Liver (tissue), 7 donors: ENCODE measurements at regions not wholly inside any gene's neighbourhood (a gene's known extent, or its start where the extent isn't known, plus 50 kb on each side); places are given as distances from the start of the nearest gene placed in this dataset.

ENCODE experiments used
- DNase-seq: peaks from one replicate; pipeline ENCODE4 v3.0.0-alpha.2; 2017; ENCODE audit warnings: low spot score
- H3K27ac ChIP-seq, 2 donors: one replicate each; pipeline ENCODE4 v1.7.0; 2013; ENCODE audit warnings: inconsistent platforms in 2 of 2, low read length in 2 of 2, control low read depth in 1 of 2, low read depth in 1 of 2, mild to moderate bottlenecking in 1 of 2
- H3K27me3 ChIP-seq, 4 donors: one replicate each; pipeline versions ENCODE4 v1.6.1 to v1.7.0; 2013; ENCODE audit warnings: low read length in 3 of 4, inconsistent platforms in 1 of 4, mild to moderate bottlenecking in 1 of 4, moderate library complexity in 1 of 4; ENCODE audit not compliant: control insufficient read depth in 4 of 4, insufficient read depth in 4 of 4
- H3K36me3 ChIP-seq, 4 donors: one replicate each; pipeline versions ENCODE4 v1.6.1 to v1.7.0; 2013; ENCODE audit warnings: low read length in 3 of 4, mild to moderate bottlenecking in 3 of 4, low read depth in 1 of 4, moderate library complexity in 1 of 4; ENCODE audit not compliant: control insufficient read depth in 4 of 4, insufficient read depth in 3 of 4
- H3K4me1 ChIP-seq, 4 donors: one replicate each; pipeline versions ENCODE4 v1.6.1 to v1.7.0; 2013; ENCODE audit warnings: low read length in 3 of 4, mild to moderate bottlenecking in 3 of 4, moderate library complexity in 1 of 4; ENCODE audit not compliant: control insufficient read depth in 4 of 4, insufficient read depth in 4 of 4
- H3K4me3 ChIP-seq, 3 donors: one replicate each; pipeline versions ENCODE4 v1.6.1 to v1.7.0; 2013; ENCODE audit warnings: low read length in 3 of 3, control low read depth in 1 of 3, low read depth in 1 of 3, mild to moderate bottlenecking in 1 of 3
- H3K9ac ChIP-seq, 2 donors: one replicate each; pipeline ENCODE4 v1.7.0; 2013; ENCODE audit warnings: low read length in 2 of 2, mild to moderate bottlenecking in 2 of 2, moderate library complexity in 2 of 2, control low read depth in 1 of 2, low read depth in 1 of 2
- H3K9me3 ChIP-seq, 4 donors: one replicate each; pipeline versions ENCODE4 v1.6.1 to v1.7.0; 2013; ENCODE audit warnings: low read length in 3 of 4; ENCODE audit not compliant: control insufficient read depth in 4 of 4
- ATF3 ChIP-seq: IDR thresholded peaks from 2 replicates; pipeline ENCODE4 v1.6.1; 2016; ENCODE audit warnings: antibody characterized with exemption
- FOXA1 ChIP-seq: IDR thresholded peaks from 2 replicates; pipeline ENCODE4 v1.6.1; 2016; ENCODE audit warnings: antibody characterized with exemption
- HNF4G ChIP-seq: IDR thresholded peaks from 2 replicates; pipeline ENCODE4 v1.6.1; 2016; ENCODE audit warnings: antibody characterized with exemption
- MAX ChIP-seq: IDR thresholded peaks from 2 replicates; pipeline ENCODE4 v1.6.1; 2016; ENCODE audit warnings: antibody characterized with exemption
- NR2F2 ChIP-seq: IDR thresholded peaks from 2 replicates; pipeline ENCODE4 v1.6.1; 2016; ENCODE audit warnings: antibody characterized with exemption
- RAD21 ChIP-seq, 2 donors: IDR thresholded peaks; 2 replicates each; pipeline ENCODE4 v1.6.1; 2016; ENCODE audit warnings: antibody characterized with exemption in 2 of 2, mild to moderate bottlenecking in 2 of 2
- REST ChIP-seq: IDR thresholded peaks from 2 replicates; pipeline ENCODE4 v1.6.1; 2016; ENCODE audit warnings: antibody characterized with exemption, mild to moderate bottlenecking
- YY1 ChIP-seq: IDR thresholded peaks from 2 replicates; pipeline ENCODE4 v1.6.1; 2016; ENCODE audit warnings: antibody characterized with exemption, mild to moderate bottlenecking
- ZBTB33 ChIP-seq: IDR thresholded peaks from 2 replicates; pipeline ENCODE4 v1.6.1; 2016; ENCODE audit warnings: antibody characterized with exemption
- WGBS: extraction: QIAGEN DNeasy Blood & Tissue Kit; methylation state at CpG from one replicate; pipeline ENCODE4 v1.1.7; 2013; 5-methylcytosine and 5-hydroxymethylcytosine counted together
- donor health status: healthy.
- donor health status: healthy.
- donor health status: healthy.
- donor health status: healthy.

- WGBS: 93% methylated on average over 8 of the region's 8 CpGs
- Histone ChIP-seq H3K27me3 (no peaks in the 10 kb centered on the region), H3K9ac (no peak overlapping the region), H3K27ac (no peak overlapping the region), H3K4me1 (no peaks in the 10 kb centered on the region), H3K9me3 (no peaks in the 10 kb centered on the region), H3K36me3 (no peaks in the 10 kb centered on the region), H3K4me3 (no peak overlapping the region)
- no peak for DNase-seq
- TF ChIP-seq NR2F2: no peak
- no peak for TF ChIP-seq RAD21 (IDR thresholded peaks at IDR 0.05)
Observed at GRCh38 chr9:99340281-99340680, 118.2 kb downstream of the SEC61B start.

GRCh38 chr9:99341686-99342085 is 119.6 kb downstream of the SEC61B start:
- no peak for TF ChIP-seq ATF3

GRCh38 chr9:99345451-99345850 is 123.4 kb downstream of the SEC61B start:
- no peak for TF ChIP-seq YY1
- no peak for TF ChIP-seq HNF4G
- TF ChIP-seq ATF3: no peak
- no peak for TF ChIP-seq MAX
- no peak for TF ChIP-seq FOXA1
- TF ChIP-seq REST: no peak
- 85% methylated on average over 1 of the region's 1 CpG for WGBS
- Histone ChIP-seq H3K27me3 (no peaks in the 10 kb centered on the region), H3K36me3 (no peaks in the 10 kb centered on the region), H3K27ac (no peak overlapping the region), H3K9me3 (no peaks in the 10 kb centered on the region), H3K4me3 (no peak overlapping the region), H3K4me1 (peaks cover 0 to 8% (median 2%) of the 10 kb centered on the region in 4 donors), H3K9ac (no peak overlapping the region)
- no peak for DNase-seq

More at GRCh38 chr9:99341686-99342085, 119.6 kb downstream of the SEC61B start:
- Histone ChIP-seq H3K4me1 (no peaks in the 10 kb centered on the region), H3K27ac (no peak overlapping the region), H3K27me3 (no peaks in the 10 kb centered on the region), H3K9ac (no peak overlapping the region), H3K36me3 (no peaks in the 10 kb centered on the region), H3K9me3 (no peaks in the 10 kb centered on the region), H3K4me3 (no peak overlapping the region)
- DNase-seq: no peak
- 93% methylated on average over 5 of the region's 5 CpGs for WGBS

- Histone ChIP-seq H3K4me3 (no peak overlapping the region), H3K36me3 (no peaks in the 10 kb centered on the region), H3K9ac (no peak overlapping the region), H3K27me3 (no peaks in the 10 kb centered on the region), H3K27ac (no peak overlapping the region), H3K4me1 (peaks cover 0 to 9% (median 3%) of the 10 kb centered on the region in 4 donors), H3K9me3 (no peaks in the 10 kb centered on the region)
- TF ChIP-seq ZBTB33: no peak
- TF ChIP-seq NR2F2: no peak
- TF ChIP-seq ATF3: no peak
- DNase-seq: no peak
Observed at GRCh38 chr9:99345942-99346341, 123.9 kb downstream of the SEC61B start.
